GM23248 (cell line): ENCODE measurements at regions not wholly inside any gene's neighbourhood (a gene's known extent, or its start where the extent isn't known, plus 50 kb on each side); places are given as distances from the start of the nearest gene placed in this dataset.

Source experiments
- DNase-seq: peaks from one replicate; pipeline ENCODE4 v3.0.0-alpha.2; 2015
- H2AFZ ChIP-seq: fragments of 200-600 bp; sonication (generic); 2 replicates; pipeline ENCODE4 v1.6.1; 2016; ENCODE audit warnings: antibody characterized with exemption
- H3F3A ChIP-seq: fragments of 200-600 bp; sonication (generic); 2 replicates; pipeline ENCODE4 v1.6.1; 2016; ENCODE audit warnings: mild to moderate bottlenecking, antibody characterized with exemption, mixed run types; ENCODE audit not compliant: insufficient read depth
- H3K27ac ChIP-seq: fragments of 200-600 bp; sonication (generic); 2 replicates; pipeline ENCODE4 v1.5.1; 2016; ENCODE audit warnings: mild to moderate bottlenecking
- H3K27me3 ChIP-seq: fragments of 200-600 bp; sonication (generic); replicated peaks from 2 replicates; pipeline ENCODE4 v1.6.1; 2016; ENCODE audit warnings: mild to moderate bottlenecking; ENCODE audit not compliant: insufficient read depth
- H3K36me3 ChIP-seq: fragments of 200-600 bp; sonication (generic); 2 replicates; pipeline ENCODE4 v1.6.1; 2016; ENCODE audit warnings: low read depth, mild to moderate bottlenecking
- H3K4me1 ChIP-seq: fragments of 200-600 bp; sonication (generic); 2 replicates; pipeline ENCODE4 v1.6.1; 2016; ENCODE audit warnings: mild to moderate bottlenecking; ENCODE audit not compliant: insufficient read depth
- H3K4me2 ChIP-seq: fragments of 200-600 bp; sonication (generic); one replicate; pipeline ENCODE4 v1.6.1; 2016; ENCODE audit warnings: mild to moderate bottlenecking; ENCODE audit not compliant: unreplicated experiment
- H3K4me3 ChIP-seq: fragments of 200-600 bp; sonication (generic); 2 replicates; pipeline ENCODE4 v1.5.1; 2016; ENCODE audit warnings: mild to moderate bottlenecking
- H3K79me2 ChIP-seq: fragments of 200-600 bp; sonication (generic); 2 replicates; pipeline ENCODE4 v1.6.1; 2016; ENCODE audit warnings: mild to moderate bottlenecking; ENCODE audit not compliant: insufficient read depth
- H3K9ac ChIP-seq: fragments of 200-600 bp; sonication (generic); 2 replicates; pipeline ENCODE4 v1.6.1; 2016; ENCODE audit warnings: mild to moderate bottlenecking
- H3K9me2 ChIP-seq: fragments of 200-600 bp; sonication (generic); 2 replicates; pipeline ENCODE4 v1.6.1; 2016; ENCODE audit warnings: mixed run types, mild to moderate bottlenecking, moderate library complexity; ENCODE audit not compliant: insufficient read depth
- H3K9me3 ChIP-seq: fragments of 200-600 bp; sonication (generic); one replicate; pipeline ENCODE4 v1.6.1; 2017; ENCODE audit warnings: low read depth
- H4K20me1 ChIP-seq: fragments of 200-600 bp; sonication (generic); 2 replicates; pipeline ENCODE4 v1.6.0; 2016; ENCODE audit not compliant: insufficient read depth
- EZH2 ChIP-seq: fragments of 200-600 bp; sonication (generic); IDR thresholded peaks from 2 replicates; pipeline ENCODE4 v1.6.1; 2018; ENCODE audit warnings: antibody characterized with exemption, mild to moderate bottlenecking; ENCODE audit not compliant: insufficient read depth, poor library complexity, severe bottlenecking
- EZH2phosphoT487 ChIP-seq: fragments of 200-600 bp; sonication (generic); IDR thresholded peaks from 2 replicates; pipeline ENCODE4 v1.6.1; 2018; ENCODE audit warnings: antibody characterized with exemption, moderate library complexity, mild to moderate bottlenecking, low read depth; ENCODE audit not compliant: insufficient read depth
- WGBS, 2 experiments: methylation state at CpG; one replicate each; pipeline ENCODE4 v1.1.6; 2015 to 2017; ENCODE audit warnings: low lambda C conversion rate in 2 of 2, low coverage in 1 of 2; ENCODE audit errors: missing lambda C conversion rate in 2 of 2; 5-methylcytosine and 5-hydroxymethylcytosine counted together
- in situ Hi-C: fragments of 300-500 bp; cut with MboI; formaldehyde crosslinking; loops from 2 replicates; pipeline ENCODE4 v1.15.0; 2020

DNA sequence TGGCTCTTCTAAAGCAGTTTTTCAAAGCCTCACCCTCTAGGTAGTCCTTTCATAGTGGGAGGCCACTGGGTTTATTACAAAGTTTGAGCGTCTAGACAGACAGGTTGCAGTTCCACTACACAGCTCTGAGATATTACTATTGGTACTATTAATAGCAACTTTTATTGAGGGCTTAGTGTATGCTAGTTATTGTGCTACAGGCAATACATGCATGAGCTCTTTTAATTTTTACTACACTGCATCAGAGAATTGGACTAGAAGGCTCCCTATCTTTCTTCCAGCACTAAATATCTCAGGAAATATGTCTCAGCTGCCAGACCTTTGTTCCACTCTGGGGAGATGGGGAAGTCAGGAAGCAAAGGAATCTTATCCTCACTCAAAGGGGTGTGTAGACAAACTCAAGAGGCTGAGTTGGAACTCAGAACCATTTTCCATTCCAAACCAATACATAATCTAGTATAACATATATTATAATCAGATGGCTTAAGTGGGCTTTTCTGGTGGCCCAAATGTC lies 161.8 kb upstream of the SLC38A2 start:
- Histone ChIP-seq H3K36me3 (no peaks in the 10 kb centered on the region), H3K4me2 (no peak overlapping the region), H3K9me3 (no peaks in the 10 kb centered on the region), H3K4me1 (no peaks in the 10 kb centered on the region), H3K9me2 (no peaks in the 10 kb centered on the region), H3K27ac (no peak overlapping the region), H3F3A (no peaks in the 10 kb centered on the region), H3K27me3 (no peaks in the 10 kb centered on the region), H3K9ac (no peak overlapping the region), H4K20me1 (no peaks in the 10 kb centered on the region), H2AFZ (0 out of 2 replicates have a peak overlapping the region, but pooled peaks have one; percentile 31), H3K79me2 (no peaks in the 10 kb centered on the region), H3K4me3 (no peak overlapping the region)
- WGBS, 2 experiments = 61 to 65% methylated on average over 1 of the region's 1 CpG
- no peak for TF ChIP-seq EZH2
- TF ChIP-seq EZH2phosphoT487 = no peak
- in situ Hi-C loops = no loop called here
- no peak for DNase-seq

DNA sequence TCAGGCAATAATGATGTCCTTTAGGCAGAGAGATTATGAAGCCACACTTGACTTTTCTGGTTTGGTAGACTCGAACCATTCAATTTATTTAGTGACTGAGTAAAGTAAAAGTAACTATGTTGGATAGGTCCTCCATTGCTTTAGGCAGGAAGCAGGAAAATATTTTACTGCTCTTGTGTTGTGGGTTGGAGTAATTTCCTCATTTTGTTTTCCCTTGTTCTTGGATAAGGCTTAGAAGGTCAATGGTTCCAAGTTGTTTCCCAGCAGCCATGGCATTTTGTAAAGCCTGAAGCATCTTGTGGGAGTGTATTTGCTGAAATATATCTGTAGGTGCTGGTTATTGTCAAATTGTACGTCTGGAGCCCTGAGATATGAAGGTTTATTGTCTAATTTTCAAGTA lies 161.2 kb upstream of the SLC38A2 start:
- H4K20me1 ChIP-seq = no peaks in the 10 kb centered on the region
- no peaks in the 10 kb centered on the region for H3K79me2 ChIP-seq
- H3K27me3 ChIP-seq = no peaks in the 10 kb centered on the region
- in situ Hi-C loops = no loop called here
- WGBS, 2 experiments = 92 to 95% methylated on average over 2 of the region's 2 CpGs
- H3K9ac ChIP-seq = no peak overlapping the region
- no peaks in the 10 kb centered on the region for H3K9me2 ChIP-seq
- DNase-seq = no peak
- H3K4me1 ChIP-seq = no peaks in the 10 kb centered on the region
- H3K4me3 ChIP-seq = no peak overlapping the region
- 0 out of 2 replicates have a peak overlapping the region, but pooled peaks have one; percentile 19 for H2AFZ ChIP-seq
- H3K36me3 ChIP-seq = no peaks in the 10 kb centered on the region
- H3K4me2 ChIP-seq = no peak overlapping the region
- H3K27ac ChIP-seq = no peak overlapping the region
- H3K9me3 ChIP-seq = no peaks in the 10 kb centered on the region
- no peaks in the 10 kb centered on the region for H3F3A ChIP-seq
- TF ChIP-seq EZH2phosphoT487 (no peak), EZH2 (no peak)

DNA sequence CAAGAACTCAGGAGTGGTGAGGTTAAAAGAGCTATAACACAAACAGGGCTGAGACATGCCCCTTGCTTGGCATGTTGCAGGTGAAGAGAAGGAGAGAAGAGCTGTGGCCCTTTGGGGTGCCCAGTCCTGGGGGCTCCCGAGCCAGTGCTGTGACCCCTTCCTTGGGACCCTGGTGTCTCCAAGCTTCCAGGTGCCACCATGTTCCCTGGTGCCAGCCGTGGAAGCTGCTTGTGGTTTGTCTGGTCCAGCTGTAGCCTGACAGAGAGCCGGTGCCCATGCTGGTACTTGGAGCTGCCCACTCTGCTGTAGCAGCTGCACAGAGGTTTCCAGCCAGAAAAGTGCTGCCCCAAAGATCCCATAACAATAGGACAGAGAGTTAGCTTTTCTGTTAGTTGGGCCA lies 159.2 kb upstream of the SLC38A2 start:
- 88 to 93% methylated on average over 3 of the region's 3 CpGs for WGBS, 2 experiments
- in situ Hi-C loops = no loop called here
- no peaks in the 10 kb centered on the region for H3K79me2 ChIP-seq

DNA sequence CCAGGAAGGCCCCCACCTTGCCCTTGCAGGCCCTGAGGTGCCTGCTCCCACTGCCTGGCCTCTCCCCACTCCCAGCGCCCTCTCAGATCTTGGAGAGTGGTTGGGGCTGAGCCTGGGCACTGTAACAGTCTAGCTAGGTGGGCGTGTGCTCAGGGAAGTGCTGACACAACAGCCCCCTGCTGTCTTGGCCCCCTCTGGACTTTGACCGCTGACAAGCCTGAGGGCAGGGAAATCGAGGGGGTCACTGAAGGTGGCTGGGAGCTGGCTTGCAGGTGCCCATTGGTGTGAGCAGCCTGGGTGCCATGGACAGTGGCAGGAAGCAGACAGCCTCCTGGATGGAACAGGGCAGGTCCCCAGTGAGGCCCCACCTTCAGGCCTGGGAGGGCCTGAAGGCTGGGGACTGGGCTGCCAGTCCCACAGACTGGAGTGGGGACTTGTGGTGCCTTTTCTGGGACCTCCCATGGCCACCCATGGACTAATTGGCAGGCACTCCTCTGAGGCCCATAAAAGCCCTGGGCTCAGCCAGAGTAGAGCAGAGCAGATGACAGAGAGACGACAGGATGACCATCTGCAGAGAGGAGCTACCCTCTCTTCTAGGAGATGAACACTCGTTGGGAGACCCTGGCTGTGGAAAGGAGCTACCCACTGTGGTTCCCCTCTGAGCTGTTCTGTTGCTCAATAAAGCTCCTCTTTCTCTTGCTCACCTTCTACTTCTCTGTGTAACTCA lies 158.6 kb upstream of the SLC38A2 start:
- Histone ChIP-seq H3K4me2 (no peak overlapping the region), H3K27me3 (no peaks in the 10 kb centered on the region), H3K9ac (no peak overlapping the region), H3K4me3 (no peak overlapping the region), H2AFZ (no peak overlapping the region), H3K4me1 (no peaks in the 10 kb centered on the region), H3K27ac (no peak overlapping the region), H3K9me2 (no peaks in the 10 kb centered on the region), H3K36me3 (no peaks in the 10 kb centered on the region), H3K9me3 (no peaks in the 10 kb centered on the region), H4K20me1 (no peaks in the 10 kb centered on the region), H3K79me2 (no peaks in the 10 kb centered on the region), H3F3A (no peaks in the 10 kb centered on the region)
- WGBS, 2 experiments = 72 to 76% methylated on average over 6 of the region's 6 CpGs
- TF ChIP-seq EZH2 = no peak
- no peak for TF ChIP-seq EZH2phosphoT487
- no peak for DNase-seq
- in situ Hi-C loops = no loop called here

More for the DNA sequence above, 159.2 kb upstream of the SLC38A2 start:
- no peak overlapping the region for H3K27ac ChIP-seq
- no peak overlapping the region for H3K9ac ChIP-seq
- no peaks in the 10 kb centered on the region for H3F3A ChIP-seq
- H4K20me1 ChIP-seq = no peaks in the 10 kb centered on the region
- H2AFZ ChIP-seq = no peak overlapping the region
- H3K4me2 ChIP-seq = no peak overlapping the region
- H3K9me3 ChIP-seq = no peaks in the 10 kb centered on the region
- H3K4me1 ChIP-seq = no peaks in the 10 kb centered on the region
- no peaks in the 10 kb centered on the region for H3K27me3 ChIP-seq
- H3K36me3 ChIP-seq = no peaks in the 10 kb centered on the region
- H3K9me2 ChIP-seq = no peaks in the 10 kb centered on the region
- no peak for DNase-seq
- H3K4me3 ChIP-seq = no peak overlapping the region
- TF ChIP-seq EZH2 = no peak
- TF ChIP-seq EZH2phosphoT487 = no peak
